ENCODE measurements at regions not wholly inside any gene's neighbourhood (a gene's known extent, or its start where the extent isn't known, plus 50 kb on each side); places are given as distances from the start of the nearest gene placed in this dataset.
"Not testable (repeated sequence)": the region's sequence is repeated elsewhere in the genome, so short reads cannot be mapped to it uniquely, and the experiment has no call there.

DNA sequence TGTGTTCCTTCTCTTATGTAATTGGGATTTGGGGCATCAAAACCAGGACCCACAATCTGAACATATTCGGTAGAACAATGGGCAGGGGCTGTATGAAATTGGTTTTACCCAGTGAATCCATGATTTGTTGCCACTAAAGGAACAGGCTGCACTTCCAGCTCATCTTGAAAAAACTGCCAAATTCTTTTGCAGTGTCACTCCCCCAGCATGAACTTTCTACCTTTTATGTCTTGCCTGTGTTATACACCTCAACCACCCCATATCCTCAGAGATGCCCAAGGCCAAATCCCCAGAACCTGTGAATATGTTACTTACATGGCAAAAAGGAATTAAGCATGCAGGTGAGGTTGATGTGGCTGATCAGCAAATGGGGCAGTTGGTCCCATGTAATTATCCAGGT is 280.2 kb upstream of the ECI2 start:
- no peaks in the 10 kb centered on the region for H3K9me3 ChIP-seq (ENCODE audit: low read length)
- no peaks in the 10 kb centered on the region for H3K4me1 ChIP-seq (ENCODE audit: insufficient read depth, low read length, poor library complexity, severe bottlenecking)
- no peak for DNase-seq (ENCODE audit: low spot score)
- no peak overlapping the region for H3K4me3 ChIP-seq (ENCODE audit: low read depth, low read length, poor library complexity, severe bottlenecking)
- no peaks in the 10 kb centered on the region for H3K79me2 ChIP-seq (ENCODE audit: insufficient read depth, low read depth, low read length)
- H2AFZ ChIP-seq (ENCODE audit: low read length) = no peak overlapping the region
- H3K36me3 ChIP-seq (ENCODE audit: insufficient read depth, low read length) = no peaks in the 10 kb centered on the region
- no peaks in the 10 kb centered on the region for H4K20me1 ChIP-seq (ENCODE audit: insufficient read depth, low read length)
- no TSS peak for BruUV-seq (replicated peaks)
- no peak overlapping the region for H3K4me2 ChIP-seq (ENCODE audit: low read length)
- ChIA-PET POLR2A (interaction anchor here (0.6 kb wide), 2 partner anchors 21 to 205 kb away, joined by 3 to 4 read pairs; no protein-coding TSS in a partner anchor), CTCF (ENCODE audit: unreplicated experiment) (no interaction called here)
- intact Hi-C loops (cut with micrococcal nuclease; ENCODE audit: unreplicated experiment) = no loop called here
- H3K9me2 ChIP-seq (ENCODE audit: insufficient read depth, low read length) = no peaks in the 10 kb centered on the region
- TF ChIP-seq, protein P1, sequence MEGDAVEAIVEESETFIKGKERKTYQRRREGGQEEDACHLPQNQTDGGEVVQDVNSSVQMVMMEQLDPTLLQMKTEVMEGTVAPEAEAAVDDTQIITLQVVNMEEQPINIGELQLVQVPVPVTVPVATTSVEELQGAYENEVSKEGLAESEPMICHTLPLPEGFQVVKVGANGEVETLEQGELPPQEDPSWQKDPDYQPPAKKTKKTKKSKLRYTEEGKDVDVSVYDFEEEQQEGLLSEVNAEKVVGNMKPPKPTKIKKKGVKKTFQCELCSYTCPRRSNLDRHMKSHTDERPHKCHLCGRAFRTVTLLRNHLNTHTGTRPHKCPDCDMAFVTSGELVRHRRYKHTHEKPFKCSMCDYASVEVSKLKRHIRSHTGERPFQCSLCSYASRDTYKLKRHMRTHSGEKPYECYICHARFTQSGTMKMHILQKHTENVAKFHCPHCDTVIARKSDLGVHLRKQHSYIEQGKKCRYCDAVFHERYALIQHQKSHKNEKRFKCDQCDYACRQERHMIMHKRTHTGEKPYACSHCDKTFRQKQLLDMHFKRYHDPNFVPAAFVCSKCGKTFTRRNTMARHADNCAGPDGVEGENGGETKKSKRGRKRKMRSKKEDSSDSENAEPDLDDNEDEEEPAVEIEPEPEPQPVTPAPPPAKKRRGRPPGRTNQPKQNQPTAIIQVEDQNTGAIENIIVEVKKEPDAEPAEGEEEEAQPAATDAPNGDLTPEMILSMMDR (conservative IDR thresholded peaks at IDR 0.05; ENCODE audit: low read length) = no peak
- TF ChIP-seq EZH2phosphoT487 (IDR thresholded peaks at IDR 0.05; ENCODE audit: borderline replicate concordance, low read depth, low read length) = no peak
- H3K27ac ChIP-seq (ENCODE audit: low read depth, low read length, poor library complexity, severe bottlenecking) = no peak overlapping the region

DNA sequence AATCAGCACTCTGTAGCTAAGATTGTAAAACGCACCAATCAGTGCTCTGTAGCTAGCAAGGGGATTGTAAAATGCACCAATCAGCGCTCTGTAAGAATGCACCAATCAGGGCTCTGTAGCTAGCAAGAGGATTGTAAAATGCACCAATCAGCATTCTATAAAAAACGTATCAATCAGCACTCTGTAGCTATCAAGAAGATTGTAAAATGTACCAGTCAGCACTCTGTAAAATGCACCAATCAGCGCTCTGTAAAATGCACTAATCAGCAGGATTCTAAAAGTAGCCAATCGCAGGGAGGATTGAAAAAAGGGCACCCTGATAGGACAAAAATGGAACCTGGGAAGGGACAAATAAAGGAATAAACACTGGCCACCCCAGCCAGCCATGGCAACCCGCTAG is 278.7 kb upstream of the ECI2 start:
- DNase-seq (ENCODE audit: low spot score); H3K9me2 ChIP-seq (ENCODE audit: insufficient read depth, low read length); H3K36me3 ChIP-seq (ENCODE audit: insufficient read depth, low read length); POLR2A ChIA-PET; H3K9me3 ChIP-seq (ENCODE audit: low read length); H3K79me2 ChIP-seq (ENCODE audit: insufficient read depth, low read depth, low read length); H3K4me3 ChIP-seq (ENCODE audit: low read depth, low read length, poor library complexity, severe bottlenecking); CTCF ChIA-PET (ENCODE audit: unreplicated experiment); H3K4me2 ChIP-seq (ENCODE audit: low read length); intact Hi-C loops (cut with micrococcal nuclease; ENCODE audit: unreplicated experiment); H4K20me1 ChIP-seq (ENCODE audit: insufficient read depth, low read length); BruUV-seq (replicated peaks); H2AFZ ChIP-seq (ENCODE audit: low read length); H3K27ac ChIP-seq (ENCODE audit: low read depth, low read length, poor library complexity, severe bottlenecking): not testable (repeated sequence)
- peaks cover 12% of the 10 kb centered on the region for H3K4me1 ChIP-seq (ENCODE audit: insufficient read depth, low read length, poor library complexity, severe bottlenecking)

DNA sequence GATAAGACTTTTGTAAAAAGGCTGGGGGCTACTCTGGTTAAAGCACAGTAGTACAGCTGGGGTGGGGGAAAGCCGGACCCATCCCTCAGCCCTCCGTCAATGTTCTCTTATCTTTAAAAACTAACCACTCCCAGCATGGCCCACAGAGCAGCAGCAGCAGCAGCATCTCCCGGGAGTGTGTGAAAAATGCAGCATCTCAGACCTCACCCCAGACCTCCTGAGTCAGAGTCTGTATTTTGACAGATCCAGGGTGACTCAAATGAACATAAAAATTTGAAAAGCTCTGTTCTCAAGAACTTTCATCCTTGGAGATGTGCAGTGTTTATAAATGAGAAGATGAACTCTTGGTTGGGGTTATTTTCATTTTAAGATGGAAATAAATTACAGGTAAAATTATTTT is 277.7 kb upstream of the ECI2 start:
- Histone ChIP-seq H3K4me3 (ENCODE audit: low read depth, low read length, poor library complexity, severe bottlenecking) (no peak overlapping the region), H3K4me1 (ENCODE audit: insufficient read depth, low read length, poor library complexity, severe bottlenecking) (peaks cover 20% of the 10 kb centered on the region), H3K27ac (ENCODE audit: low read depth, low read length, poor library complexity, severe bottlenecking) (no peak overlapping the region), H3K79me2 (ENCODE audit: insufficient read depth, low read depth, low read length) (no peaks in the 10 kb centered on the region), H3K36me3 (ENCODE audit: insufficient read depth, low read length) (no peaks in the 10 kb centered on the region; the same call in 1 of the 2 replicates), H4K20me1 (ENCODE audit: insufficient read depth, low read length) (no peaks in the 10 kb centered on the region), H3K9me3 (ENCODE audit: low read length) (peaks cover 10% of the 10 kb centered on the region; the same call in 1 of the 2 replicates), H3K9me2 (ENCODE audit: insufficient read depth, low read length) (no peaks in the 10 kb centered on the region), H3K4me2 (ENCODE audit: low read length) (no peak overlapping the region), H2AFZ (ENCODE audit: low read length) (no peak overlapping the region)
- ChIA-PET POLR2A (no interaction called here), CTCF (ENCODE audit: unreplicated experiment) (no interaction called here)
- TF ChIP-seq EZH2phosphoT487 (IDR thresholded peaks at IDR 0.05; ENCODE audit: borderline replicate concordance, low read depth, low read length) = no peak
- TF ChIP-seq, protein P1 (conservative IDR thresholded peaks at IDR 0.05; ENCODE audit: low read length) = no peak
- DNase-seq (ENCODE audit: low spot score) = no peak
- BruUV-seq (replicated peaks) = no TSS peak
- intact Hi-C loops (cut with micrococcal nuclease; ENCODE audit: unreplicated experiment) = no loop called here
